Astrocyte of the cerebellum (primary cell): ENCODE measurements at regions not wholly inside any gene's neighbourhood (a gene's known extent, or its start where the extent isn't known, plus 50 kb on each side); places are given as distances from the start of the nearest gene placed in this dataset.
"Not testable (repeated sequence)": the region's sequence is repeated elsewhere in the genome, so short reads cannot be mapped to it uniquely, and the experiment has no call there.

Source experiments
- DNase-seq: peaks from one replicate; pipeline ENCODE4 v3.0.0-alpha.2; 2011; ENCODE audit warnings: low read depth
- H3K4me3 ChIP-seq: 2 replicates; pipeline ENCODE4 v1.5.1; 2011; ENCODE audit warnings: mild to moderate bottlenecking, low read depth, low read length, moderate library complexity
- in situ Hi-C: cut with HindIII; loops from 2 replicates; pipeline ENCODE4 v1.10.0; 2017; ENCODE audit warnings: low sequenced_read_pairs
- TF ChIP-seq, protein P1 (sequence below): IDR thresholded peaks from 2 replicates; pipeline ENCODE4 v1.5.1; 2012; ENCODE audit warnings: low read length, low read depth, moderate library complexity, mild to moderate bottlenecking; ENCODE audit errors: missing control alignments

DNA sequence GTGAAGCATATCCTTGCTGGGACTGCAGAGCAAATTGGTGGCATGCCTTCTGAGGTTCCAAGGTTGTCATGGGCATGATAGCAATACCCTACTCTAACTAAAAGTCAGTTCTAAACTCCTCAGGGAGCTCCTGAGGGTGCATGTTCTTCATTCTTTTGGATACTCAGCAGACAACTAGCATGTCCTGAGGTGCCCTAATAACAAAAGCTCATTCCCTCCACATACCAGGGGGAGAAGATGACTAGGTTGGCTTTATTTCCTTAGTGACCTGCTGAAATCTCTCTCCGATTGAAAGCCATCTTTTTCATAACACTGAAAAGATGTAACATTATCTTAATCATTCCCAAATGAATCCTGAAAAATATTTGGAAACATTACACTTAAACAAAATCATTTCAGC lies 188.7 kb upstream of the IGF1 start:
- no peak overlapping the region for H3K4me3 ChIP-seq
- TF ChIP-seq, protein P1, sequence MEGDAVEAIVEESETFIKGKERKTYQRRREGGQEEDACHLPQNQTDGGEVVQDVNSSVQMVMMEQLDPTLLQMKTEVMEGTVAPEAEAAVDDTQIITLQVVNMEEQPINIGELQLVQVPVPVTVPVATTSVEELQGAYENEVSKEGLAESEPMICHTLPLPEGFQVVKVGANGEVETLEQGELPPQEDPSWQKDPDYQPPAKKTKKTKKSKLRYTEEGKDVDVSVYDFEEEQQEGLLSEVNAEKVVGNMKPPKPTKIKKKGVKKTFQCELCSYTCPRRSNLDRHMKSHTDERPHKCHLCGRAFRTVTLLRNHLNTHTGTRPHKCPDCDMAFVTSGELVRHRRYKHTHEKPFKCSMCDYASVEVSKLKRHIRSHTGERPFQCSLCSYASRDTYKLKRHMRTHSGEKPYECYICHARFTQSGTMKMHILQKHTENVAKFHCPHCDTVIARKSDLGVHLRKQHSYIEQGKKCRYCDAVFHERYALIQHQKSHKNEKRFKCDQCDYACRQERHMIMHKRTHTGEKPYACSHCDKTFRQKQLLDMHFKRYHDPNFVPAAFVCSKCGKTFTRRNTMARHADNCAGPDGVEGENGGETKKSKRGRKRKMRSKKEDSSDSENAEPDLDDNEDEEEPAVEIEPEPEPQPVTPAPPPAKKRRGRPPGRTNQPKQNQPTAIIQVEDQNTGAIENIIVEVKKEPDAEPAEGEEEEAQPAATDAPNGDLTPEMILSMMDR = no peak
- no peak for DNase-seq
- in situ Hi-C loops = no loop called here

DNA sequence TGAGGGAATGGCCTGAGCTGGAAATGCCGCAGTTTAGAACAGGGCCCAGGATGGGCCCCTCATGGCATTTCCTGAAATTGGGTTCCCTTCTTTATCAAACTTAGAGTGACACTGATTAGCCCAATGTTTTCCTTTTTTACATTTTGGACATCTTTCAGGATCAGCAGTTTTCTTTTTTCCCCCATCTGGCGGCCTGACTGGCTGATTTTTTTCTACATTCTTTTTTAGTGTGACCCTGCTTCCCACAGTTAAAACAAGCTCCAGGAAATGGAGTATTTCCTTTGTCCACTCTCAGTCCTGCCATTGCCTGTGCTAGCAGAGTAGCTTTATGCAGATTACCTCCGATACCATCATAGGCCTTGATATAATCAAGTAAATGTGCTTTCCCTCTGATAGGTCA lies 185.8 kb upstream of the IGF1 start:
- H3K4me3 ChIP-seq, DNase-seq, in situ Hi-C loops: not testable (repeated sequence)

DNA sequence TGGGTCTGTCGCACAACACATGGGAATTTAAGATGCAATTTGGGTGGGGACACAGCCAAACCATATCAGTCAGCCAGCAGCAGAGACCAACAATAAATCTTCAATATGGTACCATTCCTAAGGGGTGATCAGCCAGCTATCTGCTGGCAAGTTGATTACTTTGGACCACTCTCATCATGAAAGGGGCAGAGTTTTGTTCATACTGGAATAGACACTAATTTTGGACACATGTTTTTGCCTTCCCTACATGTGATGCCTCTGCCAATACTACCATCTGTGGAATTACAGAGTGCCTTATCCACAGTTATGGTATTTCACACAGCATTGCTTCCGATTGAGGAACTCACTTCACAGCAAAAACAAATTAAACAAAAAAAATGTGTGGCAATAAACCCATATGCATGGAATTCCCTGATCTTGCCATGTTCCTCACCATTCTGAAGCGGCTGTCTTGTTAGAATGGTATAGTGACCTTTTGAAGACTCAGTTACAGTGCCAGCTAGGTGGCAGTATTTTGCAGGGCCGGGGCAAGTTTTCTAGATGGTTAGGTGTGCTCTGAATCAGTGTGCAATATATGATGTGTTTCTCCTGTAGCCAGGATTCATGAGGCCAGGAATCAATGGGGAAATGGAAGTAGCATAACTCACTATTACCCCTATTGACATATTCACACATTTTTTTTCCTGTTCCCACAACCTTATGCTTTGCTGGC lies 179.0 kb upstream of the IGF1 start:
- in situ Hi-C loops = no loop called here
- TF ChIP-seq, protein P1 = no peak
- H3K4me3 ChIP-seq = no peak overlapping the region
- DNase-seq = no peak

DNA sequence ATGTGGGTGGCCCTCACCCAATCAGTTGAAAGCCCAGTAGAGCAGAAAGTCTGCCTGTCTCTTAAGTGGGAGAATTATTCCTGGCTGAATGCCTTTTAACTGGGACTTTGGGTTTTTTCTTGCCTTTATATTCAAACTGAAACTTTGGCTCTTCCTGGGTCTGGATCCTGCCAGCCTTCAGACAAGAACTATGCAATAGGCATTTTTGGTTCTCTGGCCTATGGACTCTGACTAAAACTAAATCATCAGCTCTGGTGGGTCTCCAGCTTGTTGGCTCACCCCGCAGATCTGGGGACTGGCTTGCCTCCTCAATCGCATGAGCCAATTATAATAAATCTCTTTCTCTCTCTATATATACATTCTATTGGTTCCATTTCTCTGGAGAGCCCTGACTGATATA lies 173.0 kb upstream of the IGF1 start:
- TF ChIP-seq, protein P1 = no peak
- DNase-seq = no peak
- in situ Hi-C loops = no loop called here
- no peak overlapping the region for H3K4me3 ChIP-seq

DNA sequence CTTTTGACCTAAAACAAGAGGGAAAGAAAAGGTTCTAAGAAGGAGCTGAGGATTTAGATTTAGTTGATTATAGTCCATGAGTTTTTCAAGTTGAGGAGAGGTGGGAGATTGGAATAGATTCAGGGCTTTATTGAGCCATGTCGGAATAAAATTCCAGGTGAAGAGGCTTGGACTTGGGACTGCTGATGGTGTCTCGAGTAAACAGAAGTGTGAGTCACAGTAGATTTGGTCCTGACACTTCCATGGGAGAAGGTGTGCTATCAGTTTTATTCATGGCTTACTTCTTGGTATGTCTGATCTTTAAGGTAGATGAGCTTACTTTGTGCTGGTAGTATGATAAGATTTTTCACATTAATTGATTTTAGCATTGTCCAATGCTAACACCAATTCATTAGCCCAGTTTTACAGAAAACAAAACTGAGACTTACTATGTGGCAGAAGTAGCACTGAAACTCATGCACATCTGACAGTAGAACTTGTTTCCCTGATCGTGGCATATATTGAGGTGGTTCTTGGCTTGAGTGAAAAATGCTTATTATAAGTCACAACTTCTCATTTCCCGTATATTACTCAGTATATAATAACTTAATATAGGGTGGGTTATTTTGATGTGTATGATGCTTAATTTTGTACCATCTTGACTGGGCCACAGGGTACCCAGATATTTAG lies 172.4 kb upstream of the IGF1 start:
- DNase-seq = no peak
- H3K4me3 ChIP-seq = no peak overlapping the region
- in situ Hi-C loops = no loop called here
- TF ChIP-seq, protein P1 = no peak

DNA sequence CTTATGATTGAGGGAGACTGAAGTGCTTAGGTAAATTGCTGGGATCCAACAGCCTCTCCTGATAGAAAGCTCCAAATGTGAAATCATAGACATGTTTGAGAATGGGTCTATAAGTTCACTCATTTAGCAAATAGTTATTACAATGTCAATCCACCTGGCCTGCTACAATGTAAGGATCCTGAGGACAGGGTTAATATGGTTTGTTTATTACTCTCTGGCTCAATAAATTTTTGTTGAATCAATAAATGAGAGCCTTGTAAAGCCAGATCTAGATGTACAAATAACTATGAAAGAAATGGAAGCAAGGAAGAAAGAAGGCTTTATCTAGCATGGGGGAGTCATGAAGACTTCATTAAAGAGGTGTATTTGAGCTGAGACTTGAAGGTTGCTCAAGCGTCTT lies 165.6 kb upstream of the IGF1 start:
- H3K4me3 ChIP-seq = no peak overlapping the region
- DNase-seq = no peak
- TF ChIP-seq, protein P1 = no peak
- in situ Hi-C loops = no loop called here

DNA sequence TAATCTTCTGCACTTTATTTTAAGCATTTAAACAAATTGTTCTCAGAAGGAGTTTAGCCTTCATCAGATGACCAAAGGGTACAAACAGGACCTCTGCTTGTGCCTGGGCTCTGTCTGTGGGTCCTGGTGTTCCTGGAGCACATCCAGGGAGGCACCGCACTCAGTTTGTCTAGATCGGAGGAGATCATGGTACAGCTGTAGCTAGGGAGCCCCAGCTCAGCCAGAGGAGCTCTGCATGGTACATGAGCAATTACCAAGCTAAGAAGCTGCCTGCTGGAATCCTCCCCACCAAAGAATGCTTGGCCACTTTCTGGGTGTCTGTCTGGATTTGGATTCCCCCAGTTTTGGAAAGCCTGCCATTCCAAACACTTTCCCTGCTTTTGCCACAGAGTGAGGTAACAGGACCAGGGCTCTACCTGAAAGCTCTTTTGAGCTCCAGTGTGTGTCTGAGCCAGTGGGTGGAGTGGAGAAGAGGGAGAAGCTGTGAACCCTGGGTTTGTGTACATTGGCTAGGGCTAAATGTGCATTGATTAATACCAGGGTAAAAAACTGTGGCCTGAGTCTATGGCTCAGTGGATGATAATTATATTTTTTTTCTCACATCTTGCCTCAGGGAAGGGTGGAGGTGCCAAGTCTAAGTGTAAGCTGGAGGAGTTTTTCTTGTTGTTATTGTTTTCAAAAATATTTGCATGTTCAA lies 163.7 kb upstream of the IGF1 start:
- H3K4me3 ChIP-seq = no peak overlapping the region
- DNase-seq = no peak
- in situ Hi-C loops = no loop called here
- TF ChIP-seq, protein P1 = no peak
